ENCODE measurements at regions not wholly inside any gene's neighbourhood (a gene's known extent, or its start where the extent isn't known, plus 50 kb on each side); places are given as distances from the start of the nearest gene placed in this dataset.

- ChIA-PET CTCF (no interaction called here), POLR2A (ENCODE audit: low non-redundant PET) (no interaction called here)
- Histone ChIP-seq H3K27me3 (replicated peaks; ENCODE audit: insufficient read depth, low read depth, low read length, poor library complexity) (peaks cover 8% of the 10 kb centered on the region), H3K9me3 (ENCODE audit: low read depth, low read length, poor library complexity, severe bottlenecking) (no peaks in the 10 kb centered on the region), H3K4me1 (ENCODE audit: insufficient read depth, low read length, poor library complexity, severe bottlenecking) (no peaks in the 10 kb centered on the region), H3K4me3 (ENCODE audit: low read depth, low read length, poor library complexity, severe bottlenecking) (no peak overlapping the region), H3K36me3 (ENCODE audit: insufficient read depth, low read length, poor library complexity, severe bottlenecking) (no peaks in the 10 kb centered on the region), H3K27ac (ENCODE audit: low read depth, low read length, poor library complexity, severe bottlenecking) (no peak overlapping the region)
- no peak for DNase-seq (ENCODE audit: low spot score)
- BruUV-seq (replicated peaks): no TSS peak
- intact Hi-C loops (cut with micrococcal nuclease; ENCODE audit: unreplicated experiment): no loop called here
- TF ChIP-seq EZH2 (IDR thresholded peaks at IDR 0.05; ENCODE audit: borderline replicate concordance, low read depth, low read length, poor library complexity, severe bottlenecking): no peak
- no peak for TF ChIP-seq CTCF (conservative IDR thresholded peaks at IDR 0.05; ENCODE audit: low read depth, low read length)
These were observed 149.8 kb upstream of the DCC start for GRCh38 chr18:52190195-52190594.

- CTCF ChIA-PET: no interaction called here
These were observed 149.4 kb upstream of the DCC start for GRCh38 chr18:52190631-52191030.

GRCh38 chr18:52200406-52200805, 139.6 kb upstream of the DCC start:
- no peaks in the 10 kb centered on the region for H3K27me3 ChIP-seq (replicated peaks; ENCODE audit: insufficient read depth, low read depth, low read length, poor library complexity)
- CTCF ChIA-PET: no interaction called here
- H3K4me1 ChIP-seq (ENCODE audit: insufficient read depth, low read length, poor library complexity, severe bottlenecking): no peaks in the 10 kb centered on the region
- TF ChIP-seq EZH2 (IDR thresholded peaks at IDR 0.05; ENCODE audit: borderline replicate concordance, low read depth, low read length, poor library complexity, severe bottlenecking): no peak
- no peak for TF ChIP-seq CTCF (conservative IDR thresholded peaks at IDR 0.05; ENCODE audit: low read depth, low read length)
- DNase-seq (ENCODE audit: low spot score): no peak
- intact Hi-C loops (cut with micrococcal nuclease; ENCODE audit: unreplicated experiment): no loop called here
- H3K27ac ChIP-seq (ENCODE audit: low read depth, low read length, poor library complexity, severe bottlenecking): no peak overlapping the region
- no peaks in the 10 kb centered on the region for H3K36me3 ChIP-seq (ENCODE audit: insufficient read depth, low read length, poor library complexity, severe bottlenecking)
- H3K9me3 ChIP-seq (ENCODE audit: low read depth, low read length, poor library complexity, severe bottlenecking): no peaks in the 10 kb centered on the region
- POLR2A ChIA-PET (ENCODE audit: low non-redundant PET): no interaction called here
- H3K4me3 ChIP-seq (ENCODE audit: low read depth, low read length, poor library complexity, severe bottlenecking): no peak overlapping the region
- BruUV-seq (replicated peaks): no TSS peak

More at GRCh38 chr18:52190631-52191030, 149.4 kb upstream of the DCC start:
- Histone ChIP-seq H3K4me3 (ENCODE audit: low read depth, low read length, poor library complexity, severe bottlenecking) (no peak overlapping the region), H3K9me3 (ENCODE audit: low read depth, low read length, poor library complexity, severe bottlenecking) (no peaks in the 10 kb centered on the region), H3K4me1 (ENCODE audit: insufficient read depth, low read length, poor library complexity, severe bottlenecking) (no peaks in the 10 kb centered on the region), H3K36me3 (ENCODE audit: insufficient read depth, low read length, poor library complexity, severe bottlenecking) (no peaks in the 10 kb centered on the region), H3K27me3 (replicated peaks; ENCODE audit: insufficient read depth, low read depth, low read length, poor library complexity) (peaks cover 8% of the 10 kb centered on the region), H3K27ac (ENCODE audit: low read depth, low read length, poor library complexity, severe bottlenecking) (no peak overlapping the region)
- TF ChIP-seq CTCF (conservative IDR thresholded peaks at IDR 0.05; ENCODE audit: low read depth, low read length) (no peak), EZH2 (IDR thresholded peaks at IDR 0.05; ENCODE audit: borderline replicate concordance, low read depth, low read length, poor library complexity, severe bottlenecking) (no peak)
- peak; percentile 5 for DNase-seq (ENCODE audit: low spot score)
- intact Hi-C loops (cut with micrococcal nuclease; ENCODE audit: unreplicated experiment): no loop called here
- no TSS peak for BruUV-seq (replicated peaks)
- POLR2A ChIA-PET (ENCODE audit: low non-redundant PET): no interaction called here

All from A673 (cell line).